GM12865 (cell line): ENCODE measurements at regions not wholly inside any gene's neighbourhood (a gene's known extent, or its start where the extent isn't known, plus 50 kb on each side); places are given as distances from the start of the nearest gene placed in this dataset.

ENCODE experiments used
- DNase-seq: peaks from one replicate; pipeline ENCODE4 v3.0.0; 2010; ENCODE audit warnings: low read depth
- H3K4me3 ChIP-seq: 2 replicates; pipeline ENCODE4 v1.5.1; 2011; ENCODE audit warnings: mild to moderate bottlenecking, low read depth, low read length, control low read depth
- CTCF ChIP-seq: IDR thresholded peaks from 2 replicates; pipeline ENCODE4 v1.5.1; 2011; ENCODE audit warnings: low read length, control low read depth, low read depth, inconsistent platforms; ENCODE audit not compliant: insufficient read depth; ENCODE audit errors: missing control alignments

GRCh38 chr2:103525756-103526155 lies 763.9 kb downstream of the TMEM182 start:
- no peak for TF ChIP-seq CTCF
- DNase-seq: no peak
- H3K4me3 ChIP-seq: no peak overlapping the region

- no peak for TF ChIP-seq CTCF
- DNase-seq: no peak
- H3K4me3 ChIP-seq: no peak overlapping the region
These were observed 764.9 kb downstream of the TMEM182 start for GRCh38 chr2:103526757-103527156.

- no peak overlapping the region for H3K4me3 ChIP-seq
- TF ChIP-seq CTCF: no peak
- no peak for DNase-seq
These were observed 765.4 kb downstream of the TMEM182 start for GRCh38 chr2:103527278-103527677.

GRCh38 chr2:103529798-103530502 lies 768.1 kb downstream of the TMEM182 start:
- H3K4me3 ChIP-seq: no peak overlapping the region
- no peak for TF ChIP-seq CTCF
- DNase-seq: no peak

- no peak overlapping the region for H3K4me3 ChIP-seq
- DNase-seq: no peak
- TF ChIP-seq CTCF: no peak
These were observed 790.9 kb downstream of the TMEM182 start for GRCh38 chr2:103552775-103553174.

GRCh38 chr2:103594823-103595222 lies 833.0 kb downstream of the TMEM182 start:
- no peak overlapping the region for H3K4me3 ChIP-seq
- TF ChIP-seq CTCF: no peak
- no peak for DNase-seq
